Hematopoietic multipotent progenitor cell treated with erythropoietin and hydrocortisone succinate and interleukin-3 and kit ligand, for 15 days (in vitro differentiated cells): ENCODE measurements at regions not wholly inside any gene's neighbourhood (a gene's known extent, or its start where the extent isn't known, plus 50 kb on each side); places are given as distances from the start of the nearest gene placed in this dataset.
"Not testable (repeated sequence)": the region's sequence is repeated elsewhere in the genome, so short reads cannot be mapped to it uniquely, and the experiment has no call there.

Experiments used
- DNase-seq: peaks from one replicate; pipeline ENCODE4 v3.0.0-alpha.2; 2015; ENCODE audit warnings: low spot score

DNA sequence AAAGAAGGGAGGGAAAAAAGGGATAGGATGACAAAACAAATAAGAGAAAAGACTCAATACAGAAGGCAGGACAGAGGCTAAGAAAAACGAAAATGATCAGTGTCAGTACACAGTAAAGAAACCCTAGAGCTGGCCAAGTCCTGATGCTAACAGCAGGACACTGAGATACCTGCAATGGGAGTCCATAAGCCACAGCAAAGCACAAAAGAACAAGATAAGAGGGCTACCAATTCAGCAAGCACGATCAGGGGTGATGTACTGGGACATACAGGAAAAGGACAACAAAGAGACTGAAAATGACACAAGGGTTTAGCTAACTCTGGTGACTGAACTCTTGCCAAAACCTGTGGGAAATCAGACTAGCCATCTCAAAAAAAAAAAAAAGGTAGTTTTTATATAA lies 1072.6 kb upstream of the COX7C start:
- no peak for DNase-seq

DNA sequence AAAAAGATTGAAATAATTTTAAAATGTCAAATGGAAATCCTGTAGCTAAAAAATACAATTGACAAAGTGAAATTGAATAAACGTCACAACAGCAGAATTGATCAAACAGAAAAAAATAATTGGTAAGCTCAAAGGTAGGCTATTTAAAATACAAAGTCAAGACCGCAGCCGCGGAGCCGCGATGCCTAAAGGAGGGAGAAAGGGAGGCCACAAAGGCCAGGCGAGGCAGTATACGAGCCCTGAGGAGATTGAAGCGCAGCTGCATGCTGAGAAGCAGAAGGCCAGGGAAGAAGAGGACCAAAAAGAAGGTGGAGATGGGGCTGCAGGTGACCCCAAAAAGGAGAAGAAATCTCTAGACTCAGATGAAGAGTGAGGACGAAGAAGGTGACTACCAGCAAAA lies 1068.5 kb upstream of the COX7C start:
- no peak for DNase-seq

DNA sequence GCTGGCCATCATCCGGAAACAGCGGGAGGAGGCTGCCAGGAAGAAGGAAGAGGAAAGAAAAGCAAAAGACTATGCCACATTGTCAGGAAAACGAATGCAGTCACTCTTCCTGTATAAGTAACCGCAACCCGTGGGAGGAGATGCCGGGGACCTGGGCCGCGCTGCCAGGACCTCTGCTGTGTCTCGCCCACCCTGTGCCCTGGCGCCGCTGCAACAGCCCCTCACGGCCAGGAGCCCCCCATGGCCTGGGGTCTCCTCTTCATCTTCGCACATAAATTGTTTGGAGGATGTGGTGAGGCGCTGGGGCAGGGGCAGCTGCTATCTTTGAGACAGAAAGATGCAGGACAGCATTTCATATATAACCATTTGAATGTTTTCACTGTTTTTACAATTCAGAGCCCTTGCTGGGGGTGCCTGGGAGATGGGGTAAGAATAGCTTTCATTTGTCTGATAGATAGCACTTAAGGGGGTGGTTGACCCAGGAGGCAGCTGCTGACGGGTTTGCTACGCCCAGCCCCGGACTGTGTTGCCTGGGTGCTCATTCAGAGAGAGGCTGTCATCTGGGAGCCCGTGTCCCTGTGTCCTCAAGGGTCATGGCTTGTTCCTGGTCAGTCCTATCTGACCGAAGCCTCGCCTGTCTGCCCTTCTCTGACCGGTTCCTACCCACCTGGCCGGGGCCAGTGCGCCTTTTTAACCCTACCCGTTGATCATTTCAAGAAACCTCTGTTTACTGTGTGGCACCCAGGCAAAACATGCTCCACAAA lies 1067.7 kb upstream of the COX7C start:
- no peak for DNase-seq

GRCh38 chr5:85556464-85556863 lies 1061.3 kb upstream of the COX7C start:
- no peak for DNase-seq

DNA sequence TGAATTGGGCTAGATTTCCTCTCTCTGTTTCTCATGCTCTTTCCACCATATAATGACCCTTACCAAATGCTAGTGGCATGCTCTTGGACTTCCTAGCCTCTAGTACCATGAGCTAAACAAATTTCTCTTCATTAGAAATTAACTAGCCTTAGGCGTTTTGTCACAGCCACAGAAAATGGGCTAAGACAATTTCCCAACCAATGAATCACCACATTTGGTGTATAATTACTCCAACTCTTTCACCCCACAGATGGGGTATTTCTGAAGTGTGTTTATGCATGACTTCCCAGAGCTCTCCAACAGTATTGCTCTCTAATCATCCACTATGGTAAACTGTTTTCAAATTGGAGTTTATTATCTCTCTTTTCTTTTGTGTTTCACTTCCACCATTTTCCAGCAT lies 1041.1 kb upstream of the COX7C start:
- DNase-seq: no peak

DNA sequence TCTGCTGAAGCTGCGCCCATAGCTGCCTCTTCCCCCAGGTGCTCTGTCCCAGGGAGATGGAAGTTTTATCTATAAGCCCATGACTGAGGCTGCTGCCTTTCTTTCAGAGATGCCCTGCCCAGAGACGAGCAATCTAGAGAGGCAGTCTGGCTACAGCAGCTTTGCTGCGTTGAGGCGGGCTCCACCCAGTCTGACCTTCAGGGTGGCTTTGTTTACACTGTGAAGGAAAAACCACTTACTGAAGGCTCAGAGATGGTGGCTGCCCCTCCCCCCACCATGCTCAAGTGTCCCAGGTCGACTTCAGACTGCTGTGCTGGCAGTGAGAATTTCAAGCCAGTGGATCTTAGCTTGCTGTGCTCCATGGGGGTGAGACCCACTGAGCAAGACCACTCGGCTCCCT lies 1029.9 kb upstream of the COX7C start:
- DNase-seq: not testable (repeated sequence)

DNA sequence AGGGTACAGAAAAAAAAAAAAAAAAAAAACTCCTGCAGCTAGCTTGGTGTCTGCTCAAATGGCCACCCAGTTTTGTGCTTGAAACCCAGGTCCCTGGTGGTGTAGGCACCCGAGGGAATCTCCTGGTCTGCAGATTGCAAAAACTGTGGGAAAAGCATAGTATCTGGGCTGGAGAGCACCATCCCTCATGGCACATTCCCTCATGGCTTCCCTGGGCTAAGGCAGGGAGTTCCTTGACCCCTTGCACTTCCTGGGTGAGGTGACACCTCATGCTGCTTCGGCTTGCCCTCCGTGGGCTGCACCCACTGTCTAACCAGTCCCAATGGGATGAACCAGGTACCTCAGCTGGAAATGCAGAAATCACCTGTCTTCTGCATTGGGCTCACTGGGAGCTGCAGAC lies 1029.5 kb upstream of the COX7C start:
- not testable (repeated sequence) for DNase-seq

- no peak for DNase-seq
Observed at GRCh38 chr5:85590764-85591163, 1027.0 kb upstream of the COX7C start.

- no peak for DNase-seq
Observed at GRCh38 chr5:85591311-85591710, 1026.4 kb upstream of the COX7C start.

DNA sequence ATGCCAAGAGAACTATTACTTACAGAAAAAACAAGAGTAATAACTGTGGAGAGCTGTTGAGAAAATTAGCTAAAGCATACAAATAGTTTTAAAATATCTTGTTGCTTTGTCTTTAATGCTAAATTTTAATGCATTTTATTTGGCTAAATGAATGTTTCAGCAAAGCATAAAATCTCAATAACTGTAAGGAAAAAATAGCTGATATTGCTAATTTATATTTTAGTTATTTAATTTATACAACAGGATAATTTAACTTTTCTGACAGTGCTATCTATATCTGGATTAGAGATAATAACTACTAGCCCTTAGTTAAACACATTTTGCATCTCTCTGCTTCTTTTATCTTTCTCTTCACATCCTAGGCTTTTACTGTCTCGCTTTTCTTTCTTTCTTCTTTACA lies 1014.9 kb upstream of the COX7C start:
- no peak for DNase-seq

- no peak for DNase-seq
Observed at GRCh38 chr5:85604378-85604777, 1013.4 kb upstream of the COX7C start.

DNA sequence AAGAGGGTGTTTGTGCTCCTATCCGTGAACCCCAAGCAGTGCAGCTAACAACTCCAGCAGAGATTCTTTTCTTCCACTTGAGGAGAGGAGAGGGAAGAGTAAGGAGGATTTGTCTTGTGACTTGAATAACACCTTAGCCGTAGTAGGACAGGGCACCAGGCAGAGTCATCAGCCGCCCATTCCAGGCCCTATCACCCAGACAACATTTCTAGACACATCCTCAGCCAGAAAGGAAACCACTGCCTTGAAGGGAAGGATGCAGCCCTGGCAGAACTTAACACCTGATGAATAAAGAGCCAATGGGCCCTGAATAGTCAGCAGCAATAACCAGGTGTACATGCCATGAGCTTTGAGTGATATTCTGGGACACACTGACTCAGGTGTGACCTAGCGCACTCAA lies 1013.0 kb upstream of the COX7C start:
- DNase-seq: no peak

- DNase-seq: no peak
Observed at GRCh38 chr5:85605381-85605780, 1012.4 kb upstream of the COX7C start.

GRCh38 chr5:85614489-85614888 lies 1003.3 kb upstream of the COX7C start:
- DNase-seq: no peak

GRCh38 chr5:85621668-85622067 lies 996.1 kb upstream of the COX7C start:
- DNase-seq: no peak

- no peak for DNase-seq
Observed at GRCh38 chr5:85628153-85628552, 989.6 kb upstream of the COX7C start.

GRCh38 chr5:85638495-85639125 lies 979.1 kb upstream of the COX7C start:
- DNase-seq: not testable (repeated sequence)

GRCh38 chr5:85646036-85646435 lies 971.7 kb upstream of the COX7C start:
- no peak for DNase-seq

- DNase-seq: no peak
Observed at GRCh38 chr5:85646641-85647040, 971.1 kb upstream of the COX7C start.

DNA sequence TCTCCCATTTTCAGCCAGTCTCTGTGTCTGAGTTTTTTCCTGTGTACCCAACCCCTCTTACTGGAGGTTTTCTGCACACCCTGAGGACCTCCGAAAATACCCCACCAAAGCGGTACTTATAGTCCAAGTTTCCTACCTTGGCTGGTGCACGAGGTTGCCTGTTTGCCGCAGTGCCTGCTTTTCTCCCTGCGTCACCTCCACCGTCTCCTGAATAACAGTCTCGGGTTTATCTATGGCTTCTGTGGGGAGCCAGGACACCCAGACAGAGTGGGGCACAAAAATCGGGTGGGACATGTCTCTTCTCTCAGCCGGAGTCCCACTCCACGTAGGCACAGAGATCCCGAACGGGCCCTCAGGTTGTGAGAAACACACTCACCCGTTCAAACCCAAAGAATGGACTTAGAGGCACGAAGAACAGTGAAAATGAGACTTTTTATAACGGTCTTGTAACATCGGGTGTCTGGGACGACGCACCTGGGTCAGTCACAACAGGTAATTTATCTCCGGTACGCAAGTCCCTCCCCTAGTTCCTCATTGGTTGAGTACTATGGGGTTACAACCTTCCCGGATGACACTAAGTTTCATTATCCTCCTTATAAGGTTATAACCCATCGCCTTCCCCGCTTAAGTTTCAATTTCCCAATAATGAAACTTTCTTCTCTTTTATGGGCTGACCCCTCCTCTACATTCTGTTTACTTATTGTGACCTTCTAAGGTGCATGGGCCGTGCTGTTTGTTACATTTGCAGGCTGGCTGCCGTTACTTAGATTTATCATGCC lies 970.2 kb upstream of the COX7C start:
- no peak for DNase-seq

DNA sequence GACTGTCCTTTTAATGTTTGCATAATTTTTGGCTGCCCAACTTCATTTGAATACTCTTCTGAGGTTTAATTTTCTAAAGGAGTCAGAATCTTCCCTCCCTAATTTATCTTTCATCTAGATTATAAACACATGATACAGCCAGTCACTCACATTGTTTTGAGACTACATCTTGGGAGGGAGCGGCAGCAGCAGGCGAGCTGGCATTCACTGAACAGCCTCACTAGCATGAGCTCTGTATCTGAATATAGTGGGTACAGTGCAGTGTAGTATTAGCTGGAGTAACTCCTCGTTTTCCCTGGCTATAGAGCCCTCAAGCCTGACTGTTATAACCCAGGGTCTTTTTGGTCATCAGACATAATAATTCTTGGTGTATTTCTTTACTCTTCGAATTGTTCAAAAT lies 969.2 kb upstream of the COX7C start:
- DNase-seq: no peak

GRCh38 chr5:85651731-85652130 lies 966.0 kb upstream of the COX7C start:
- no peak for DNase-seq

GRCh38 chr5:85654144-85654543 lies 963.6 kb upstream of the COX7C start:
- DNase-seq: not testable (repeated sequence)
